ENCODE measurements at regions not wholly inside any gene's neighbourhood (a gene's known extent, or its start where the extent isn't known, plus 50 kb on each side); places are given as distances from the start of the nearest gene placed in this dataset.

- Histone ChIP-seq H3K36me3 (replicated peaks in 1 of 2; ENCODE audit: insufficient read depth in 1 of 2, low read depth in 2 of 2) (no peaks in the 10 kb centered on the region), H3K4me1 (no peaks in the 10 kb centered on the region), H3K4me3 (no peak overlapping the region), H3K27me3 (no peaks in the 10 kb centered on the region), H3K27ac (no peak overlapping the region), H3K9me3 (no peaks in the 10 kb centered on the region)
- WGBS, 2 donors = 25 to 40% methylated on average over 1 of the region's 1 CpG
- intact Hi-C loops (cut with DNase I) = no loop called here
- DNase-seq (no peak), ATAC-seq (no peak)
- TF ChIP-seq POLR2A (IDR thresholded peaks at IDR 0.05) (no peak), CTCF (IDR thresholded peaks at IDR 0.05) (no peak)
Observed at GRCh38 chr5:165779505-165779904, 2274.1 kb downstream of the MAT2B start.

- Histone ChIP-seq H3K4me1 (no peaks in the 10 kb centered on the region), H3K4me3 (no peak overlapping the region), H3K27me3 (no peaks in the 10 kb centered on the region), H3K27ac (no peak overlapping the region), H3K9me3 (no peaks in the 10 kb centered on the region), H3K36me3 (replicated peaks in 1 of 2; ENCODE audit: insufficient read depth in 1 of 2, low read depth in 2 of 2) (no peaks in the 10 kb centered on the region)
- 94 to 97% methylated on average over 5 of the region's 5 CpGs for WGBS, 2 donors
- ATAC-seq (no peak), DNase-seq (no peak)
- TF ChIP-seq POLR2A (IDR thresholded peaks at IDR 0.05) = no peak
- TF ChIP-seq CTCF (IDR thresholded peaks at IDR 0.05) = no peak
- intact Hi-C loops (cut with DNase I) = no loop called here
Observed at GRCh38 chr5:165780901-165781300, 2275.5 kb downstream of the MAT2B start.

GRCh38 chr5:165781738-165782137 is 2276.3 kb downstream of the MAT2B start:
- ATAC-seq = no peak
- WGBS, 2 donors = 46 to 54% methylated on average over 4 of the region's 4 CpGs
- TF ChIP-seq POLR2A (IDR thresholded peaks at IDR 0.05) (no peak), CTCF (IDR thresholded peaks at IDR 0.05) (no peak)
- Histone ChIP-seq H3K4me1 (no peaks in the 10 kb centered on the region), H3K27ac (no peak overlapping the region), H3K4me3 (no peak overlapping the region), H3K27me3 (no peaks in the 10 kb centered on the region), H3K36me3 (replicated peaks in 1 of 2; ENCODE audit: insufficient read depth in 1 of 2, low read depth in 2 of 2) (no peaks in the 10 kb centered on the region), H3K9me3 (no peaks in the 10 kb centered on the region)
- DNase-seq = no peak
- intact Hi-C loops (cut with DNase I) = no loop called here

GRCh38 chr5:165783024-165783423 is 2277.6 kb downstream of the MAT2B start:
- intact Hi-C loops (cut with DNase I) = no loop called here
- ATAC-seq (no peak), DNase-seq (no peak)
- 88 to 94% methylated on average over 4 of the region's 4 CpGs for WGBS, 2 donors
- Histone ChIP-seq H3K27ac (no peak overlapping the region), H3K4me3 (no peak overlapping the region), H3K4me1 (no peaks in the 10 kb centered on the region), H3K36me3 (replicated peaks in 1 of 2; ENCODE audit: insufficient read depth in 1 of 2, low read depth in 2 of 2) (no peaks in the 10 kb centered on the region), H3K9me3 (no peaks in the 10 kb centered on the region), H3K27me3 (no peaks in the 10 kb centered on the region)
- no peak for TF ChIP-seq CTCF (IDR thresholded peaks at IDR 0.05)
- no peak for TF ChIP-seq POLR2A (IDR thresholded peaks at IDR 0.05)

DNA sequence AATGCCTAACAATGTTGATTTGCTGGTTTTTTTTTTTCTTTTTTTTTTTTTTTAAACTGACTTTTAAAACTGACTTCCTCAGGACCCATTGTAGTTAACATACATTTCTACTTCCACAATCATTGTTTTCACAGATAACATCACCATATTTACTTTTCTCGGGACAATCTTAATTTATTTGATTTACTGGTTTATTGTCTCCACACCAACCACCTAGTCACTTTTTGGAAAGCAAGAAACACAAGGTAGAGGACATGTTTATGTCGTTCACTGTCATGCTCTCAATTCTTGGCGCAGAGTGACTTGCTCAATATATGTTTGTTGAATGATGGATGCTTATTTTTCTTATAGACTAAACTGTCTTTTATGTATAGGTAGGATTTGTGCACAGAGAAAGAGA is 2280.7 kb downstream of the MAT2B start:
- Histone ChIP-seq H3K36me3 (replicated peaks in 1 of 2; ENCODE audit: insufficient read depth in 1 of 2, low read depth in 2 of 2) (no peaks in the 10 kb centered on the region), H3K27ac (no peak overlapping the region), H3K27me3 (no peaks in the 10 kb centered on the region), H3K9me3 (no peaks in the 10 kb centered on the region), H3K4me1 (no peaks in the 10 kb centered on the region), H3K4me3 (no peak overlapping the region)
- intact Hi-C loops (cut with DNase I) = no loop called here
- ATAC-seq (no peak), DNase-seq (no peak)
- TF ChIP-seq POLR2A (IDR thresholded peaks at IDR 0.05) = no peak
- TF ChIP-seq CTCF (IDR thresholded peaks at IDR 0.05) = no peak
- 56 to 57% methylated on average over 3 of the region's 3 CpGs for WGBS, 2 donors
